ENCODE measurements at regions not wholly inside any gene's neighbourhood (a gene's known extent, or its start where the extent isn't known, plus 50 kb on each side); places are given as distances from the start of the nearest gene placed in this dataset.

- TF ChIP-seq, protein P1, sequence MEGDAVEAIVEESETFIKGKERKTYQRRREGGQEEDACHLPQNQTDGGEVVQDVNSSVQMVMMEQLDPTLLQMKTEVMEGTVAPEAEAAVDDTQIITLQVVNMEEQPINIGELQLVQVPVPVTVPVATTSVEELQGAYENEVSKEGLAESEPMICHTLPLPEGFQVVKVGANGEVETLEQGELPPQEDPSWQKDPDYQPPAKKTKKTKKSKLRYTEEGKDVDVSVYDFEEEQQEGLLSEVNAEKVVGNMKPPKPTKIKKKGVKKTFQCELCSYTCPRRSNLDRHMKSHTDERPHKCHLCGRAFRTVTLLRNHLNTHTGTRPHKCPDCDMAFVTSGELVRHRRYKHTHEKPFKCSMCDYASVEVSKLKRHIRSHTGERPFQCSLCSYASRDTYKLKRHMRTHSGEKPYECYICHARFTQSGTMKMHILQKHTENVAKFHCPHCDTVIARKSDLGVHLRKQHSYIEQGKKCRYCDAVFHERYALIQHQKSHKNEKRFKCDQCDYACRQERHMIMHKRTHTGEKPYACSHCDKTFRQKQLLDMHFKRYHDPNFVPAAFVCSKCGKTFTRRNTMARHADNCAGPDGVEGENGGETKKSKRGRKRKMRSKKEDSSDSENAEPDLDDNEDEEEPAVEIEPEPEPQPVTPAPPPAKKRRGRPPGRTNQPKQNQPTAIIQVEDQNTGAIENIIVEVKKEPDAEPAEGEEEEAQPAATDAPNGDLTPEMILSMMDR (IDR thresholded peaks at IDR 0.05) = no peak
- no peak for TF ChIP-seq POLR2A (IDR thresholded peaks at IDR 0.05)
Measured at GRCh38 chr18:28398471-28398870, 221.5 kb upstream of the CDH2 start.

Data from lower leg skin (tissue), 3 donors.